HAP-1 (cell line): ENCODE measurements at regions not wholly inside any gene's neighbourhood (a gene's known extent, or its start where the extent isn't known, plus 50 kb on each side); places are given as distances from the start of the nearest gene placed in this dataset.

Source experiments
- DNase-seq, 2 experiments: peaks; one replicate each; pipeline ENCODE4 v3.0.0-alpha.2; 2016 to 2020; ENCODE audit warnings: low spot score in 2 of 2
- H3K27me3 ChIP-seq: fragments of 250-450 bp; sonication (Bioruptor Pico); 2 replicates; pipeline ENCODE4 v1.5.1; 2020; ENCODE audit warnings: low read depth, mild to moderate bottlenecking, moderate library complexity
- H3K36me3 ChIP-seq: fragments of 250-450 bp; sonication (Bioruptor Pico); replicated peaks from 2 replicates; pipeline ENCODE4 v1.5.1; 2020; ENCODE audit warnings: mild to moderate bottlenecking
- H3K4me1 ChIP-seq: fragments of 250-450 bp; sonication (Bioruptor Pico); 2 replicates; pipeline ENCODE4 v1.5.1; 2020; ENCODE audit warnings: mild to moderate bottlenecking
- H3K4me3 ChIP-seq: fragments of 250-450 bp; sonication (Bioruptor Pico); 2 replicates; pipeline ENCODE4 v1.5.1; 2020; ENCODE audit warnings: mild to moderate bottlenecking, moderate library complexity
- H3K9me3 ChIP-seq: fragments of 250-450 bp; sonication (Bioruptor Pico); 2 replicates; pipeline ENCODE4 v1.5.1; 2020; ENCODE audit warnings: mild to moderate bottlenecking, moderate library complexity
- in situ Hi-C: fragments of 300-500 bp; cut with MboI; formaldehyde crosslinking; loops from 3 replicates; pipeline ENCODE4 v1.14.3; 2020; ENCODE audit warnings: low sequenced_read_pairs, inconsistent platforms, mixed read lengths

DNA sequence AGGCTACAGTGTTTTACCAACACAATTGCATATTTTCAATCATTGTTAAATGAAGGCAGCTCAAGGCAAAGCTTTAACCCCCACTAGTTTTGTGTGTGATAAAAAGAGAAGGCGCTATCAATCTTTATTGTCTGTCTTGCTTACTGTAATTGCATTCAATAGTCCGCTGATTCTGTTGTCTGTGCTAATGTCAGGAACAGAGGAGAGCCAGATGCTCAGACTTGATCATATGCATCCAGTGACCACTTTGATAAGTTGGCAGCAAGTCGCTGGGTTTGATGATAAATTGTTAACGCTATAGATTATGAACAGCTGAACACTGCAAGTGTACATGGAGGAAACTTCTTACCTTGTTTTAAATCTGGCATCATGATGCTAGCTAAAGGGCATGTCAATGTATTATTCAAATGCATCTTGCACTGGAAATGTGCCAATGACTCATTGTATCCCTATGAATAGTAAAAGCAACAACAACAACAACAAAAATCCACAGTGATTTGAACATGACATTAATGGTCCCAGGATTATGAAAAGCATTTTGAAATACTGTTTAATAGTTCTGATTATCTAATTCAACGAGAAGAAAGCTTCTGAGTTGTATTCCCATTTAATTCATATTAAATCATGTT is 423.5 kb upstream of the FANCL start:
- H3K4me3 ChIP-seq = no peak overlapping the region
- no peaks in the 10 kb centered on the region for H3K4me1 ChIP-seq
- in situ Hi-C loops = no loop called here
- no peaks in the 10 kb centered on the region for H3K9me3 ChIP-seq
- DNase-seq = no peak
- H3K36me3 ChIP-seq = no peaks in the 10 kb centered on the region
- 0 out of 2 replicates have a peak, but pooled peaks cover 2% of the 10 kb centered on the region for H3K27me3 ChIP-seq

DNA sequence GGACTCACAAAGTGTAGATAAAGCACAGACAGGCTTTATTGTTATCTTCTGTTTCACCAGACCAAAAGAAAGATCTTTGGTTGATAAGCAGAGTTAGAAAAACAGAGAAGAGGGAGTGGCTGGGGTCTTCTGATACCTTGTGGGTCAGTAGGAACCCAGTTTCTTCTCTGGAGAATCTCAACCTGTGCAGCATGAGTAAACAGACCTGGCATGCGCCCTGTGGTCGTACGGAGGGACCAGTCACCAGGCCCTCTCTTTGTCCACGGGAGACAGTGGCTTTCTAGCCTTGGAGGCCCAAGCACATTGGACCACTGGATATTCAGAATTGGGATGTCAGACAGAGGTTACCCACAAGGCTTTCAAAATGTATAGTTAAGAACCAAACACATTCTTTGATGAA is 418.9 kb upstream of the FANCL start:
- H3K4me1 ChIP-seq = no peaks in the 10 kb centered on the region
- in situ Hi-C loops = no loop called here
- H3K9me3 ChIP-seq = no peaks in the 10 kb centered on the region
- no peaks in the 10 kb centered on the region for H3K27me3 ChIP-seq
- no peak overlapping the region for H3K4me3 ChIP-seq
- no peak for DNase-seq
- H3K36me3 ChIP-seq = no peaks in the 10 kb centered on the region

DNA sequence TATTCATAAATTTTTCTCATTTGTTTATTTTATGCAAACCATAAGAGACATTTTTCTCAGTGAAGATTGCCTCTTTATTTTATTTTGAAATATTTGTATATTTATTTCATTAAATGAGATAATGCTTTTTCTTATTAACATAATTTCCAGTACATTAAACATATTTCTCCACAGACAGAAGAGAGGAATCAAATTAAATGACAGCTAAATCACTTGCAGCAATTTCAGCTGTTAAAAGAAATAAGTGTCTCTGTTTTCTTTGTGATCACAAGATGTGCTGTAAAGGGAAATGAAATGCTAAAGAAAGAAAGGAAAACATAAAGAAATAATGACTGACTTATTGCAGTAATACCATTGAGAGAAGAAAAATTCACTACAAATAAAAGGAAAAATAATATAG is 414.0 kb upstream of the FANCL start:
- H3K4me1 ChIP-seq = no peaks in the 10 kb centered on the region
- in situ Hi-C loops = no loop called here
- H3K36me3 ChIP-seq = no peaks in the 10 kb centered on the region
- H3K4me3 ChIP-seq = no peak overlapping the region
- no peaks in the 10 kb centered on the region for H3K9me3 ChIP-seq
- no peaks in the 10 kb centered on the region for H3K27me3 ChIP-seq
- DNase-seq = no peak

DNA sequence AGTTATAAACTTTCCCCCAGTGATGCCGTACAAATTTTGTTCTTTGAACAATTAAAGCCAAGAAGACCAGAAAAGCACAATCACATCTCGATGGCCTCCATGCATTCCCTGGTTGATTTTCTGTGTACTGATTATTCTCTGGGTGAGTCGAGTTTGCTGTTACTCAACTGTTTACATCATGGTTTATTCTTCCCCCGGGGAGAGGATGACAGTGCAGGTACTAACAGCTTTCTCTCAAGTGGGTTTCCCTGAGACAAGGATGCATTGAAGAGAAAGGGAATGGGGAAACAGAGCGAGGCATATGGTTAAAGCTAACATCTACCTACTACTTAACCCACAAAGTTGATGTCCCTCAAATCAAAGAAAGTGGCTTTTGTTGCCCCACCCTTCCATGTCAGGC is 410.8 kb upstream of the FANCL start:
- no peak for DNase-seq
- Histone ChIP-seq H3K9me3 (no peaks in the 10 kb centered on the region), H3K4me3 (no peak overlapping the region), H3K36me3 (no peaks in the 10 kb centered on the region), H3K4me1 (no peaks in the 10 kb centered on the region), H3K27me3 (peaks cover 9% of the 10 kb centered on the region)
- in situ Hi-C loops = no loop called here

DNA sequence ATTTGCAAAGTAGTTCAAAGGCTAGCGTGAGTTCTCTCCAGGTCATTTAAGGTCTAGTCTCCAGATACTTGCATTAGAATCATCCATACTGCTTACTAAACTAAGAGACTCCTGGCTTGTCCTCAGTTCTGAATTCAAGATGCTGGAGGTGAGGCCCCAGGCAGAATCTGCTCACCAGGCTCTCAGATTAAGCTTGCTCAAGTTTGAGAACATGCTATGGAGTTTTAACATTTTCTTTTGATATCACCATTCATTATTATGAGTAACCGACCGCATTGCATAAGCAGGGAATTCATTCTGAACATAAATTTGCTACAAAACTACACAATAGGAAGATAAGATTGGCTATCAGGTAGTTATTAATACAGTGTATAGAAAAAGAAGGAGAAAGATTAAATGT is 409.7 kb upstream of the FANCL start:
- no peaks in the 10 kb centered on the region for H3K9me3 ChIP-seq
- no peaks in the 10 kb centered on the region for H3K4me1 ChIP-seq
- H3K27me3 ChIP-seq = peaks cover 9% of the 10 kb centered on the region
- no peaks in the 10 kb centered on the region for H3K36me3 ChIP-seq
- in situ Hi-C loops = no loop called here
- no peak overlapping the region for H3K4me3 ChIP-seq
- no peak for DNase-seq

DNA sequence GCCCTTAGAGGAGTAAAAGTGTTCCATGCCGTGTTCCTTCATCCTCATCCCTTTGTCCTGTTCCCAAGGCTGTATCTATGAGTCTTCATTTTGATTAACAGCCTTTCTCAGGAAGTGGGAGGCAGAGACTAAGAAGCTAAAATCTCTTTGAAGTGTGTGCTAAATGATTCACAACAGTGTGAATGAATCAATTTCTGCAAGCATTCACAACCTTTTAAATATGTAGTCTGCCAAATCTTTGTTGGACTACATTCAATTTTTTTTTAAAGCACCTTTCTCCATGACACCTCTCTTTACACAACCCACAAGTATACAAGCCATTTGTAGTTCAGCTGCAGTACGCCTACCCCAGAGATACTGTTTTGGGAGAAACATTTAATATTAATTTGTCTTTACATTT is 408.6 kb upstream of the FANCL start:
- DNase-seq = no peak
- in situ Hi-C loops = no loop called here

DNA sequence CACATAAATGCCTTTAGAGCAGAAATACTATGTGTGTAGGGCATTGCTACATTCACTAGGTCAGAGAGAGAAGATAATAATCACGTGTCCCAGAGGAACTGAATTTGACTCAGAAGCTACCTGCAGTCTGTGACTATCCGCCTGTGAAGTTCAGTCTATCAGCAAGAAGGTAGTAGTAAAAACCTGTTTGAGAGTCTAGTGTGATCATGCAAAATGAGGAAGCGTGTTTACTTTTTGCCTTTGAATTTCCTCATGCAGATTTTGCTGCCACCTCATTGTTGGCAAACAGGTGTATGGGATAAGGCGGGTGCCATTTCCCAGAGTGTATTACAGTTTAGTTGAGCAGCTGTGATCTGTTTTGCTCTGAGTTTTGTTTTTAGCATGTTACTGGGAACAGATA is 403.9 kb upstream of the FANCL start:
- H3K27me3 ChIP-seq = peaks cover 9% of the 10 kb centered on the region
- H3K36me3 ChIP-seq = no peaks in the 10 kb centered on the region
- no peak for DNase-seq
- no peaks in the 10 kb centered on the region for H3K4me1 ChIP-seq
- in situ Hi-C loops = no loop called here
- no peak overlapping the region for H3K4me3 ChIP-seq
- no peaks in the 10 kb centered on the region for H3K9me3 ChIP-seq

More for the DNA sequence above, 408.6 kb upstream of the FANCL start:
- Histone ChIP-seq H3K9me3 (no peaks in the 10 kb centered on the region), H3K4me3 (no peak overlapping the region), H3K4me1 (no peaks in the 10 kb centered on the region), H3K36me3 (no peaks in the 10 kb centered on the region), H3K27me3 (peaks cover 9% of the 10 kb centered on the region)

DNA sequence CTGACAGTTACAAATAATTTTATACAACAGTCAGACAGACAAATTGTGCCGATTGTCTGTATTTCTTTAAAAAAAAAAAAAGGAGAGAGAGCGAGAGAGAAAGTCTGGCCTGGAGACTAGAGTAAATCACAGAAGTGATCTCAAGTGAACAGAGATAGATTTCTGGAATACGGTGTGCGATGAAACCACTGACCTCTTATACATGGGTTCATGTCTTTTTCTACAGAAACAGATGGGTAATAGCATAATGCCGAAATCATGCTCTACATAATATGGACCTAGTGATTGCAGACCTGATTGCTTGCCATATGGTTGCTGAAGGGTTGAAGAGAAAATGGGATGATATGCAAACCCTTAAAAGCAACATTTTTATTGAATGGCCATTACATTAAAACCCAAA is 403.3 kb upstream of the FANCL start:
- in situ Hi-C loops = no loop called here
- H3K27me3 ChIP-seq = peaks cover 9% of the 10 kb centered on the region
- H3K36me3 ChIP-seq = no peaks in the 10 kb centered on the region
- no peak for DNase-seq
- H3K4me1 ChIP-seq = no peaks in the 10 kb centered on the region
- H3K4me3 ChIP-seq = no peak overlapping the region
- no peaks in the 10 kb centered on the region for H3K9me3 ChIP-seq

DNA sequence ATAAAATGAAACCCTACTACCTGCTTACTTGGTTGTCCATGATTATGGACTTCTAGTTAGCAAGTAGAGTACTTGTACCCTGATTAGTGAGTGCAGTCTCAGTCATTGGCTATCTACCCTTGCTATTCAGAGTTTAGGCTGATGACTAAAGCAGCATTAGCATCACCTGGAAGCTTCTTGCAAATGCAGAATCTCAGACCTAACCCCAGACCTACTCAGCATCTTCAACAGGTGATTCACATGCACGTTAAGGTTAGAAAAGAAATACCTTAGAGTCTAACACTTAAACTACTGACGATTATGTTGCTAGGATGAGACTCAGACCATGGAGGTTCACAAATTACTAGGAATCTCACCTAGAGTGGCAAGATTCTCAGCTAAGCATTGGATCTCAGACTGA is 399.9 kb upstream of the FANCL start:
- Histone ChIP-seq H3K36me3 (no peaks in the 10 kb centered on the region), H3K4me1 (no peaks in the 10 kb centered on the region), H3K27me3 (no peaks in the 10 kb centered on the region; the same call in 1 of the 2 replicates), H3K9me3 (no peaks in the 10 kb centered on the region), H3K4me3 (no peak overlapping the region)
- in situ Hi-C loops = no loop called here
- no peak for DNase-seq

DNA sequence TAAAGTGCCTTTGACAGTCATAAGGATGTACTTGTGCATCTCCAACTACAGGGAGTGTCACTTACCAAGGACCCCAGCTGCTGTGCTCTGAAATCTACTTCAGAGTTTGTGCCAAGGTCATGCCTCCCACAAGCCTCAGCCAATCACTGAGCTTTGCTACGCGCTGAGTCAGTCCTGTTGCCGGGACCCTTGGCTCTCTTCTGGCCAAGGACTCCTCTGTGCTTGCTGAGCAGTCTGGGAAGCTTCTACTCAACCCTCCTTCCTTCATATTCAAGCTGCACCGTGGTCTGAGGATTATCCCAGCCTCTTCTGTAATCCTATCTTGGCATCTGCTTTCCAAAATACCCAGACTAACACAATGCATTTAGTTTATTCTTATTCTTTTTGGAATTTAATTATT is 398.9 kb upstream of the FANCL start:
- Histone ChIP-seq H3K9me3 (no peaks in the 10 kb centered on the region), H3K27me3 (no peaks in the 10 kb centered on the region; the same call in 1 of the 2 replicates), H3K4me3 (no peak overlapping the region), H3K4me1 (no peaks in the 10 kb centered on the region), H3K36me3 (no peaks in the 10 kb centered on the region)
- in situ Hi-C loops = no loop called here
- DNase-seq = no peak

DNA sequence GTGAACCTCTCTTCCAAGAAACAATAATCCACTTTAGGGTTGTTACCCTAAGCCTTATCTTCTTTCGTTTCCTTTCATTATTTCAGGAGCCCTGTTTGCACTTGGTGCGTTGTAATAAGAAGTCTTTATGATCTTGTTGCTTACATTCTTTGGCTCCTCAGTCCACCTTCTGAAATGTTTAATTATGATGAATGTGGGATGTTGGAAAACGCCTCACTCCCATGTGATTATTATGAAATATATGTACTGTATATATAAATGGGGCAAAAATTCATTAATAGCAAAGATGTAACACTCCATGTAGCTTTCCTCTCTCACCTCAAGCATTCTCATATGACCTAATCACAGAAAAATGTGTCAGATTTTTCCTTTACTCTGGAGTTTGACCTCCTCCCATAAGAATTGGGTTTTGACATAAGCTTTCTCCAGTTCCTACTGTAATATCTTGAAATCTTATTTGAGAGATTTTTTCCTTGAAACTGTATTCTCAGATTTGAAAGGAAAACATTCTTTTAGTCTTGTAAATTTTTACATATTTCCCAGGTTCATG is 397.2 kb upstream of the FANCL start:
- Histone ChIP-seq H3K9me3 (no peaks in the 10 kb centered on the region), H3K36me3 (no peaks in the 10 kb centered on the region), H3K4me3 (no peak overlapping the region), H3K27me3 (no peaks in the 10 kb centered on the region; the same call in 1 of the 2 replicates), H3K4me1 (no peaks in the 10 kb centered on the region)
- in situ Hi-C loops = no loop called here
- no peak for DNase-seq

DNA sequence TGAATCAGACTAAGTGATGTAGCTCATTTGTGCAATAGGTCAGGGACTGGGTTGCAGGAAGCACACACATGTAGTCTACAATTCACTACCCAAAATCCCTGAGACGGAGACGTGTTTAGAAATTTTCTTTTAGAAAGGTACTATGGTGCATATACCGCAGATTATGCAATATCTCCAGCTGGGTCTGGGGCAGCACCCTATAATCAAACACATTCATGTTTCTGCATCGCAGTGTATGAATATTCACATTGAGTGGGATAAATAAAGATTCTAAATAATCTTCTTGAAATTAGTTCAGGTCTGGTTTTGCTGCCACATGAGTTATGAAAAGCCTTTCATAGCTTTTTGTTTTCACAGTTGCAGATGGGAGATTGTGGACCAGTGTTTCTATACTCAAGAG is 395.7 kb upstream of the FANCL start:
- Histone ChIP-seq H3K4me3 (no peak overlapping the region), H3K27me3 (no peaks in the 10 kb centered on the region; the same call in 1 of the 2 replicates), H3K9me3 (no peaks in the 10 kb centered on the region), H3K36me3 (no peaks in the 10 kb centered on the region), H3K4me1 (no peaks in the 10 kb centered on the region)
- in situ Hi-C loops = no loop called here
- DNase-seq = no peak

DNA sequence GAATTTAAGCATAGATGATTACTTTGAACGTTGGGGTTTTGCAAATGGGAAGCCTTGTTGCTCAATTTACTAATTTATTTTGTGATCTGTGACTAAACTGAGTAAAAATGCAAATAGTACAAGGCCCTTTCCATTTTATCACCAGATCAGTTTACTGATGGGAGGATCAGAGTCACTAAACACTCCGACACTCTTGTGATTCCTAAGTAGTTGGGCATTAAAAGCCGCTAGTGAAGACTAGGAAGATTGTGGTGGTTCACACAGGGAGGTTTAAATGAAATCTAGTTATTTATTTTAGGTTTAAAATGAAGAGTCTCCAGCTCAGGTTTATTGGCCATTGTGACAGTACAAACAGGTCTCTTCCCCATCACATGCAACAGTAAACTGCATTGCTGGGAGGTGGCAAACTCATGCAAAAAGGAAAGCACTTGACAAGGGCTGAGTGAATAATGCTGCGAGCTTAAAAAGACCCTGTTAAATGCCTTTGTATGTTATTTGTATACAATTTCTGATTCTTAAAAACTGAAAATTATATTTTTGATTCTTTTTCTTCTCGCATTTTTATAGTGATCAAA is 394.8 kb upstream of the FANCL start:
- Histone ChIP-seq H3K9me3 (no peaks in the 10 kb centered on the region), H3K36me3 (no peaks in the 10 kb centered on the region), H3K4me1 (0 out of 2 replicates have a peak, but pooled peaks cover 2% of the 10 kb centered on the region), H3K4me3 (no peak overlapping the region), H3K27me3 (no peaks in the 10 kb centered on the region)
- in situ Hi-C loops = no loop called here
- no peak for DNase-seq

DNA sequence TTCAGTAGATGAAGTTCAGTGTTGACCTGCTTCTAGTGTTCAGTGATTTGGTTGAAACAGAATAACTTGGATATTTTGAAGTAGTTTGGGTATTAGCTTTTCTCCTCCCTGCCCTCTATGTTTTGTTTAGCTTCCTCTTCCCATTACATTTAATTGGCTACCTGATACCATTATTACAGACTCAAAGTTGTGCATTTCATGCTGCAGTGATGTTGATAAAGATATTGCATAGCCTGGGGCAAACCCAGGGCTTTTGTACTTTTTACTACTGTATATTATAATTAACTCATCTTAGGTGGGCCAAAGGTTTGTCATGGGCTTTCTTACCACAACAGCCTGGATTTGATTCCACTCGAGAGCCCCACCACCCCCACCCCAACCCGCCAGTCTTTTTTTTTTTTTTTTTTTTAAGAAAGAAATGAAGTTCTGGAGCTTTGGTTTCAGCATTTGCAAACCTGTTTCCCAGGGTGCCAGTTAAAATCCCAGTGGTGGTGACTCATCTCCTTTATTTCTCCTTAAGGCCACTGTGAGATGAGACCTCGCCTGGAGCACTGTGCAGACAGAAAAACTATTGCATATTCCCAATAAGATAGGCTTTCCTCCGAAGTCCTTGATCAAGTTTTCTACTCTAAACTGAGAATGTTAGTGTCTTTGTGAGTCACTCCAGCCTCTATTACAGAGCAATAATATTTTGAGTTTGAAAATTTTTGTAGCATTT is 393.7 kb upstream of the FANCL start:
- Histone ChIP-seq H3K4me3 (no peak overlapping the region), H3K9me3 (no peaks in the 10 kb centered on the region), H3K4me1 (0 out of 2 replicates have a peak, but pooled peaks cover 2% of the 10 kb centered on the region), H3K36me3 (no peaks in the 10 kb centered on the region), H3K27me3 (no peaks in the 10 kb centered on the region)
- peak; percentile 5 to 17 for DNase-seq
- in situ Hi-C loops = no loop called here
